ENCODE measurements at regions not wholly inside any gene's neighbourhood (a gene's known extent, or its start where the extent isn't known, plus 50 kb on each side); places are given as distances from the start of the nearest gene placed in this dataset.

DNA sequence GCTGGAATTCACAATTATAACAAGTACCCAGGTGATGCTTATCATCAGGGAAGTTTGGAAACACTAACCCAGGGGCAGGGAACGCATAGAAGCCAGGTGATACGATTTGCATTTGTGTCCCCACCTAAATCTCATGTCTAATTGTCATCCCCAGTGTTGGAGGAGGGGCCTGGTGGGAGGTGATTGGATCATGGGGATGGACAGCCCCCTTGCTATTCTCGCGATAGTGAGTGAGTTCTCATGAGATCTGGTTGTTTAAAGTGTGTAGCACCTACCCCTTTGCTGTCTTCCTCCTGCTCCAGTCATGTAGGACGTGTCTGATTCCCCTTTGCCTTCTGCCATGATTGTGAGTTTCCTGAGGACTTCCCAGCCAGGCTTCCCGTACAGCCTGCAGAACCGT, 276.3 kb downstream of the UTP18 start:
- TF ChIP-seq POLR2AphosphoS5 (IDR thresholded peaks at IDR 0.05; ENCODE audit: borderline replicate concordance, low read depth, low read length) (no peak), EZH2 (IDR thresholded peaks at IDR 0.05) (no peak), FOXP2 (optimal IDR thresholded peaks at IDR 0.05; ENCODE audit: control extremely low read depth, extremely low read length, insufficient read depth) (no peak)
